Adrenal gland (tissue), 9 donors: ENCODE measurements at regions not wholly inside any gene's neighbourhood (a gene's known extent, or its start where the extent isn't known, plus 50 kb on each side); places are given as distances from the start of the nearest gene placed in this dataset.

Experiments used
- DNase-seq, 7 donors: peaks; one replicate each; pipeline ENCODE4 v3.0.0-alpha.2; 2019 to 2020
- H3K27ac ChIP-seq, 5 donors: fragments of 200-600 bp; sonication (generic) in 4 of 5; 1 replicate in 3 of 5; 2 replicates in 2 of 5; pipeline versions ENCODE4 v1.5.1 to v1.8.0; 2016 to 2020; ENCODE audit warnings: mild to moderate bottlenecking in 1 of 5
- H3K27me3 ChIP-seq: fragments of 200-600 bp; 2 replicates; pipeline ENCODE4 v1.8.0; 2021
- H3K36me3 ChIP-seq, 2 donors: fragments of 200-600 bp; replicated peaks in 1 of 2; 1 replicate in 1 of 2; 2 replicates in 1 of 2; pipeline versions ENCODE4 v1.5.1 to v1.8.0; 2018 to 2022
- H3K4me1 ChIP-seq, 2 donors: fragments of 200-600 bp; replicated peaks in 1 of 2; 1 replicate in 1 of 2; 2 replicates in 1 of 2; pipeline versions ENCODE4 v1.5.1 to v1.8.0; 2018 to 2021
- H3K4me3 ChIP-seq, 4 donors: fragments of 200-600 bp; sonication (generic) in 3 of 4; one replicate each; pipeline ENCODE4 v1.5.1; 2016 to 2018
- H3K9me3 ChIP-seq, 3 donors: fragments of 200-600 bp; sonication (generic) in 1 of 3; replicated peaks in 1 of 3; 1 replicate in 2 of 3; 2 replicates in 1 of 3; pipeline versions ENCODE4 v1.5.1 to v1.8.0; 2016 to 2021
- POLR2A ChIP-seq, 2 donors: fragments of 450-650 bp; IDR thresholded peaks; one replicate each; pipeline ENCODE4 v1.6.1; 2017; ENCODE audit warnings: antibody characterized with exemption in 2 of 2, mild to moderate bottlenecking in 2 of 2, moderate library complexity in 1 of 2
- WGBS, 4 donors: extraction: QIAGEN DNeasy Blood & Tissue Kit in 2 of 4; methylation state at CpG; one replicate each; pipeline versions ENCODE4 v1.1.5 to v1.1.7; 2013 to 2017; 5-methylcytosine and 5-hydroxymethylcytosine counted together
- intact Hi-C, 2 donors: fragments of 100-400 bp; cut with DNase I; formaldehyde crosslinking; loops; one replicate each; pipeline versions ENCODE4 v1.14.1 to v1.15.0; 2022 to 2023
- TF ChIP-seq, protein P1 (sequence below), 6 experiments: fragments of 450-650 bp in 4 of 6; fragments of 200-600 bp in 2 of 6; sonication (generic) in 1 of 6; IDR thresholded peaks; 1 replicate in 5 of 6; 2 replicates in 1 of 6; pipeline versions ENCODE4 v1.5.1 to v1.8.0; 2016 to 2021; ENCODE audit warnings: antibody characterized with exemption in 6 of 6, mild to moderate bottlenecking in 2 of 6, moderate library complexity in 1 of 6
- donor health status: healthy with polysubstance abuse.
- donor health status: Bipolar disorder and iron deficiency.
- donor health status: DM: yes; HTN: yes; CAD: no.
- donor health status: DM: no; HTN: no; CAD: no.
- donor health status: DM: no; HTN: no; CAD: no.

DNA sequence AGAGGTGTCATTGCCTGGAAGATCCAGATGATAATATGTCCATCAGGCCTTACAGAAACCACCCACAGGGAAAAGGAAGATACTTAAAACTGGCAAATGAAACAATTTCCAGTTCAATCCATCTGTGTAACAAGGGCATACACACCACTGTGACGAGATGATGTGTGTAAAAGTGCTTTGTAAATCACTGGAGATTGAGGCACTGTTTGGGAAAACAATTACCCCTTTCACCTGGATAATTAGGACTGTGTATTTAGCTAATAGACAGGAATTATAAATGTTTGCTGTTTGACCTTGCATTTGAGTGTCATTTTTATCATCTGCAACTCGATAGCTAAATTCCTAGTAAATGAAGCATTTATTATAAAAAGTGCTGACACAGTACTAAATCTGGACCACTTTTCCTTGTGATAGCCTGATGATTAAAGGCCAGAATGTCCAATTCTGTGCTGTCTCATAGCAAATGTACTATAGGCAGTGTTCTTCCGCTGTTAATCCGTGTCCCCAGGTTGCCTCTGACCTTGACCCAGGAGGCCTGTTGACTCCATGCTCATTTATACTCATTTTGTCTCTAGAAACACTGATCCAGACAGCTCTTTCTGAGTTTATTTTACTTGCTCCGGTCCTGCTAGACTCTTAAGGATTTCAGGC, 105.8 kb downstream of the LACC1 start:
- 30 to 45% (median 43%) methylated on average over 5 of the region's 5 CpGs for WGBS, 4 donors
- Histone ChIP-seq H3K4me1 (peaks cover 0 to 4% of the 10 kb centered on the region in 2 donors), H3K9me3 (no peaks in the 10 kb centered on the region), H3K36me3 (no peaks in the 10 kb centered on the region), H3K27ac (no peak overlapping the region), H3K4me3 (no peak overlapping the region), H3K27me3 (no peaks in the 10 kb centered on the region)
- TF ChIP-seq POLR2A (IDR thresholded peaks at IDR 0.05) = no peak
- TF ChIP-seq, protein P1, sequence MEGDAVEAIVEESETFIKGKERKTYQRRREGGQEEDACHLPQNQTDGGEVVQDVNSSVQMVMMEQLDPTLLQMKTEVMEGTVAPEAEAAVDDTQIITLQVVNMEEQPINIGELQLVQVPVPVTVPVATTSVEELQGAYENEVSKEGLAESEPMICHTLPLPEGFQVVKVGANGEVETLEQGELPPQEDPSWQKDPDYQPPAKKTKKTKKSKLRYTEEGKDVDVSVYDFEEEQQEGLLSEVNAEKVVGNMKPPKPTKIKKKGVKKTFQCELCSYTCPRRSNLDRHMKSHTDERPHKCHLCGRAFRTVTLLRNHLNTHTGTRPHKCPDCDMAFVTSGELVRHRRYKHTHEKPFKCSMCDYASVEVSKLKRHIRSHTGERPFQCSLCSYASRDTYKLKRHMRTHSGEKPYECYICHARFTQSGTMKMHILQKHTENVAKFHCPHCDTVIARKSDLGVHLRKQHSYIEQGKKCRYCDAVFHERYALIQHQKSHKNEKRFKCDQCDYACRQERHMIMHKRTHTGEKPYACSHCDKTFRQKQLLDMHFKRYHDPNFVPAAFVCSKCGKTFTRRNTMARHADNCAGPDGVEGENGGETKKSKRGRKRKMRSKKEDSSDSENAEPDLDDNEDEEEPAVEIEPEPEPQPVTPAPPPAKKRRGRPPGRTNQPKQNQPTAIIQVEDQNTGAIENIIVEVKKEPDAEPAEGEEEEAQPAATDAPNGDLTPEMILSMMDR (IDR thresholded peaks at IDR 0.05) = no peak
- intact Hi-C loops = no loop called here
- no peak for DNase-seq

DNA sequence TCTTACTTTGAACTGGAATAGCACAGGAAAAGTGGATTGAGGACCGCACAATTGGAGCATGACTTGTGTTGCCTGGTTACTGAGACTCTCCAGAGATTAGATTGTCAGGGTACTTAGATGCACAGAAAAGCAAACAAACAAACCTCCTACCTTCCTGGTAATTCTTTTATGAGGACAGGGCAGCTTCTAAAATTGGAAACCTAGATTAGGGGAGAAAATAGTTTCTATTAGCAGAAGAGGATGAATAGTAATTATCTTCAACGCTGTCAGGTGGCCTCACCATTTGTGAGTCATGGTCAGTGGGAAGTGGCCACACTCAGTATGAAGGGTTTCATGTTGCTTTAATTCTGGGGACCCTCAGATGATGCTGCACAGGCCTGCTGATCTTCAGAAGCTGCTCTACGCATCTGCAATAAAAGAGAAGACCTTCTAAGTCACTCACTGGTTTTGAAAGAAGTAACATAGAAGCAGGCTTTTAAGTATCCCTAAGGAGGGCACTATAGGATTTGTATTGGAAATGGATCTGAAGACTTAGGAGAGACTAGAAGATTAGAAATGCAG, 106.8 kb downstream of the LACC1 start:
- TF ChIP-seq, protein P1 (IDR thresholded peaks at IDR 0.05) = no peak
- TF ChIP-seq POLR2A (IDR thresholded peaks at IDR 0.05) = no peak
- Histone ChIP-seq H3K27ac (no peak overlapping the region), H3K36me3 (no peaks in the 10 kb centered on the region), H3K27me3 (no peaks in the 10 kb centered on the region), H3K4me1 (peaks cover 0 to 4% of the 10 kb centered on the region in 2 donors), H3K4me3 (no peak overlapping the region), H3K9me3 (no peaks in the 10 kb centered on the region)
- DNase-seq = no peak
- WGBS, 4 donors = 67 to 78% (median 71%) methylated on average over 3 of the region's 3 CpGs
- intact Hi-C loops = no loop called here

DNA sequence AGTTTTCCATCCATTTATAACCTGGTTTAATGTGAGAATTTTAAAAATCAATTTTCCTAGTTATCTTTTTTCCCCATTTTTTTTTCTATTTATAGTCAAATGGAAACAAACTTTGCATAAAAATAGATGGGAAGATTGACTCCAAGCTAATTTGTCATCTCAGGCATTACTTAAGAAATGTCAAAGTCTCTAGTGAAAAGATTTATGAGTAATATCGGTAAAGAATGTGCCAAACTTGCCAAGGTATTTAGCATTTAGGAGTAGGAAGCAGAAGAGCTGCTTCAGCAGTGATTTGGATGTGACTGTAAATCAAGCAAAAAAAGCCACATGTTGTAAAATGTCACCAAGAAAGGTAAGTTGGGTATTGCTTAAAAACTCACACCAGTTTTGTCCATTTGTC, 108.6 kb downstream of the LACC1 start:
- no peaks in the 10 kb centered on the region for H3K36me3 ChIP-seq
- H3K4me3 ChIP-seq = no peak overlapping the region
- H3K4me1 ChIP-seq = peaks cover 0 to 4% of the 10 kb centered on the region in 2 donors
- no peak overlapping the region for H3K27ac ChIP-seq
- intact Hi-C loops = no loop called here
- H3K27me3 ChIP-seq = no peaks in the 10 kb centered on the region
- no peak for TF ChIP-seq POLR2A (IDR thresholded peaks at IDR 0.05)
- TF ChIP-seq, protein P1 (IDR thresholded peaks at IDR 0.05) = no peak
- H3K9me3 ChIP-seq = no peaks in the 10 kb centered on the region
- 23 to 32% (median 28%) methylated on average over 1 of the region's 1 CpG for WGBS, 4 donors
- DNase-seq = no peak

DNA sequence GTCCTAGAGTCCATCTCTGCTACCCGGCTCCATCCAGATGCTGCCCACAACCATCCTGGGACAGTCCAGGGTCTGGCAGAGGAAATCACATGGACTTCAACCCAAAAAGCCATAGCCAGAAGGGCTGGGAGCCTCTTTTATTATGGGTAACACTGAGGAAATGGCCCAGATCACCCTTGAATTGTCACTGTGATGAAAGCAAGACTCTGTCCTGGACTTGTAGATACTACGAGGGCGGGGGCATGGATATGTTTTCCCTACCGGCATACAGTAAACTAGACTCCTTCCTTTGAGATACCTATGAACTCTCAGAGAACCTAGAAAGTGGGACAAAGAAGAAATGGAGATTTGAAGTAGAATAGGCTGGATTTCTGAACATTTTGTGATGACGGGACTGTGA, 110.3 kb downstream of the LACC1 start:
- 87 to 94% (median 91%) methylated on average over 5 of the region's 5 CpGs for WGBS, 4 donors
- Histone ChIP-seq H3K9me3 (no peaks in the 10 kb centered on the region), H3K36me3 (no peaks in the 10 kb centered on the region), H3K4me1 (peaks cover 0 to 4% of the 10 kb centered on the region in 2 donors), H3K4me3 (no peak overlapping the region), H3K27me3 (peaks cover 3% of the 10 kb centered on the region), H3K27ac (no peak overlapping the region)
- DNase-seq = no peak
- no peak for TF ChIP-seq POLR2A (IDR thresholded peaks at IDR 0.05)
- TF ChIP-seq, protein P1 (IDR thresholded peaks at IDR 0.05) = no peak
- intact Hi-C loops = no loop called here
